Thymus (tissue), 11 donors: ENCODE measurements at regions not wholly inside any gene's neighbourhood (a gene's known extent, or its start where the extent isn't known, plus 50 kb on each side); places are given as distances from the start of the nearest gene placed in this dataset.

Experiments used
- DNase-seq, 9 donors: peaks; one replicate each; pipeline ENCODE4 v3.0.0-alpha.2; 2013; ENCODE audit warnings: low spot score in 9 of 9, low read depth in 6 of 9, missing footprints in 1 of 9
- H3K27ac ChIP-seq, 2 donors: one replicate each; pipeline ENCODE4 v1.5.1; 2013; ENCODE audit warnings: control low read depth in 1 of 2, low read depth in 1 of 2, low read length in 1 of 2, mild to moderate bottlenecking in 1 of 2, moderate library complexity in 1 of 2
- H3K27me3 ChIP-seq, 2 donors: one replicate each; pipeline ENCODE4 v1.5.1; 2013; ENCODE audit warnings: low read length in 1 of 2; ENCODE audit not compliant: control insufficient read depth in 2 of 2, insufficient read depth in 1 of 2
- H3K36me3 ChIP-seq, 2 donors: one replicate each; pipeline ENCODE4 v1.5.1; 2013; ENCODE audit warnings: low read length in 1 of 2, mild to moderate bottlenecking in 1 of 2, moderate library complexity in 1 of 2; ENCODE audit not compliant: control insufficient read depth in 2 of 2, insufficient read depth in 2 of 2
- H3K4me1 ChIP-seq, 2 donors: one replicate each; pipeline ENCODE4 v1.5.1; 2013; ENCODE audit warnings: low read length in 2 of 2; ENCODE audit not compliant: control insufficient read depth in 2 of 2, insufficient read depth in 2 of 2
- H3K4me3 ChIP-seq, 2 donors: one replicate each; pipeline ENCODE4 v1.5.1; 2013; ENCODE audit warnings: low read length in 2 of 2, control low read depth in 1 of 2, mild to moderate bottlenecking in 1 of 2
- H3K9me3 ChIP-seq, 2 donors: one replicate each; pipeline ENCODE4 v1.5.1; 2013; ENCODE audit warnings: low read length in 1 of 2, mild to moderate bottlenecking in 1 of 2; ENCODE audit not compliant: control insufficient read depth in 2 of 2, insufficient read depth in 1 of 2
- WGBS: extraction: QIAGEN DNeasy Blood & Tissue Kit; methylation state at CpG from one replicate; pipeline ENCODE4 v1.1.7; 2013; 5-methylcytosine and 5-hydroxymethylcytosine counted together
- donor health status: healthy.

DNA sequence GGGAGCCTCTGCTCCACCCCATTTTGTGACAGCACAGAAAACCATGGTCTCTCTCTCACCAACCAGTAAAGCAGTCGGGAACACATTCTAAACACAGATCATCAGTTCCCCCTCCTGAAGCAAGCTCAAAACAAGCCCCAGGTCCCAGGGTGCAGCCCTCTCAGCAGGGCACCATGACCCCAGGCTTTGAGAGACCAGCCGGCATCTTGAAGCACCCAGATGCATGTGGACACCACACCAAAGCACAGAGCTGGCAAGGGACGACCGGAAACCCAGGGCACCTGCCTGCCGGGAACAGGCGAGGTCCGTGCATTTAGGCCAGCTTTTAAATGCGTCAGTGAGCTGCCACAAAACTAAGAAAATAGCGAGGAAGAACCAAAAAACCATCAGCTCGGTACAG is 103.2 kb upstream of the IQSEC1 start:
- no peaks in the 10 kb centered on the region for H3K27me3 ChIP-seq
- WGBS, result 96% methylated on average over 10 of the region's 10 CpGs
- no peak for DNase-seq
- H3K9me3 ChIP-seq, result peaks cover 1 to 22% of the 10 kb centered on the region in 2 donors
- H3K27ac ChIP-seq, result no peak overlapping the region
- no peaks in the 10 kb centered on the region for H3K36me3 ChIP-seq
- H3K4me1 ChIP-seq, result no peaks in the 10 kb centered on the region
- no peak overlapping the region for H3K4me3 ChIP-seq

DNA sequence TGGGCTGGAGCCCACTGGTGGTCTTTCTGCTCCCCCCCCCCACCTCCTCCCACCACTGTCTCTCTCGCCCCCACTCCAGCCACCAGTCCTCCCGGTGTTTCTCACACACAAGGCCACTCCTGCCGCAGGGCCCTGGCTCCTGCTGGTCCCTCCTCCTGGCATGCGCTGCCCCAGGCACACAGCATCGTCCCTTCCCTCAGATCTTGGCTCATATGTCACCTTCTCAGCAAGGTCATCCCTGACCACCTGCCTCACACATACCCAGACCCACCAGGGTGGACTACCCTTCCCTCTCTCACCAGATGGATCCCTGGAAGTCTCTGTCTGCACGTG is 101.5 kb upstream of the IQSEC1 start:
- Histone ChIP-seq H3K9me3 (peaks cover 1 to 19% of the 10 kb centered on the region in 2 donors), H3K36me3 (no peaks in the 10 kb centered on the region), H3K27me3 (no peaks in the 10 kb centered on the region), H3K27ac (no peak overlapping the region), H3K4me1 (no peaks in the 10 kb centered on the region), H3K4me3 (no peak overlapping the region)
- DNase-seq, result no peak
- 92% methylated on average over 6 of the region's 6 CpGs for WGBS

DNA sequence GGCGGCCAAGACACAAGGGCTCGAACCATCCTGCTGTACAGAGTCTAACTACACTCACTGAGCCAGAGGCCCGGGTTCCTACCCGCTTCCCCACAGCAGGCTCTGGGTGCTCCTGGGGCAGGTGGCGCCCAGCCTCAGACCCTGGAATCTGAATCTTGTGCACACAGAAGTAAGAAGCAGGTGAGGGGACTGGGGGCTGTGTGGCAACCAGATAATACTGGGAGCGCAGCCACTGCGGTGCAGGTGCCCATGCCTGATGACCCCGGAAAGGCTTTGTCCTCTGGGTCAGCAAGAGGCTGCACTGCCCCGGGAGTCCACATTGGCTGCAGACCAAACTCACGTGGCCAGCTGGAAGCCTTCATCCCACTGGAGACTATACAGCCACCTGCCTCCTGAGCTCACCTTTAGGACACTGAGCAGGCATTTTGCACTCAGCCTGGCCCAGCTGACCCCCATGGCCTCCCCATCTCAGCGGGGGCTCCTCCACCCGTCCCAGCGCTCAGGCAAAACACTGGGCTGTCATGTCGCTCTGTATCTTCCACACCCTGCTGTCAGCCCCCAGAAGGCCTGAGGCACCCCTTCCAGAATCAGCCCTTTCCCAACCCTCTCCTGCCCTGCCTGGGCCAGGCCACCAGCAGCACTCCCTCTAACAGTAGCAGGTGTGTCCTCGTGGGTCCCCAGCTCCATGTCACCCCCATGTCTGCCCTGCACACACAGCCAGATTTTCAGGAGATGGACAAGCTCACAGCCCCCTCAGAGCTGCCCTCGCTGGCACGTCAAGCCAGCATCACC is 101.0 kb upstream of the IQSEC1 start:
- Histone ChIP-seq H3K4me1 (no peaks in the 10 kb centered on the region), H3K4me3 (no peak overlapping the region), H3K9me3 (peaks cover 1 to 17% of the 10 kb centered on the region in 2 donors), H3K27ac (no peak overlapping the region), H3K27me3 (no peaks in the 10 kb centered on the region), H3K36me3 (no peaks in the 10 kb centered on the region)
- DNase-seq, result no peak
- WGBS, result 91% methylated on average over 17 of the region's 17 CpGs

DNA sequence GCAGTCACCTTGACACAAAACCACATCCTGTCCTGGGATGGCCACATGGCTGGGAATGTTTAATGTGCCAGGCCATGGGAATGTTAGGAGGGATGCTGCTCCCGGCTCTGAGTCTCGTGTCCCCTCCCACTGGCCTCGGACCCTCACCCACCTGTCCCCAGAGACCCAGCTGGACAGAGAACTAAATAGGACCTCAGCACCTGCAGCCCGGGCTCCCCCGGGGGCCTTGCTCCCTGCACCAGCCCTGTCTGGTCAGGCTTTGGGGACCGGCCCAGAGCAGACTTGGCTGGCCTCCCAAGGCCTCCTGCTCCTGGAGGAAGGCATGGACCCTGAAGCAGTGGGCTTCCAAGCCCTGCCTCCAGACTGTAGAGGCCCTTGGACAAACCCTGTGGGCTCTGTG is 100.0 kb upstream of the IQSEC1 start:
- WGBS, result 93% methylated on average over 6 of the region's 6 CpGs
- H3K4me3 ChIP-seq, result no peak overlapping the region
- no peak overlapping the region for H3K27ac ChIP-seq
- no peaks in the 10 kb centered on the region for H3K36me3 ChIP-seq
- no peak for DNase-seq
- peaks cover 0 to 8% of the 10 kb centered on the region in 2 donors for H3K9me3 ChIP-seq
- H3K27me3 ChIP-seq, result no peaks in the 10 kb centered on the region
- H3K4me1 ChIP-seq, result no peaks in the 10 kb centered on the region

DNA sequence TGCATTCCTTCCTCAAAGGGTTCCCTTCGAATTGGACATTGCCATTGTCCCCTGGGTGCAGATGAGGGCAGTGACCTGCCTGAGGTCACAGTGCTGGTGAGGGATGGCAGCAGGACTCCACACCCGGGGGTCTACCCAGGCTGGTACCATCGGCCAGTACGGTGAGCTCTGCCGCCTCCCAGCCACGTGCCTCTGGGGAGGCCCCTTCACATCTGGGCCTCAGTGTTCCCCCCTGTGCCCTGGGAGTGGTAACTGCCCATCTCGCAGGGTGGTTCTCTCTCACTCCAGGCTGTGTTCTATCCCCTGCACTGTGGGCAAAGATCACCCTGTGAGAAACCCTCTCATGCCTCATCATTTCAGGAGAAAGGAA is 99.4 kb upstream of the IQSEC1 start:
- 94% methylated on average over 7 of the region's 7 CpGs for WGBS
- no peak for DNase-seq
- Histone ChIP-seq H3K27me3 (no peaks in the 10 kb centered on the region), H3K36me3 (no peaks in the 10 kb centered on the region), H3K4me1 (no peaks in the 10 kb centered on the region), H3K9me3 (peaks cover 0 to 3% of the 10 kb centered on the region in 2 donors), H3K4me3 (no peak overlapping the region), H3K27ac (no peak overlapping the region)

DNA sequence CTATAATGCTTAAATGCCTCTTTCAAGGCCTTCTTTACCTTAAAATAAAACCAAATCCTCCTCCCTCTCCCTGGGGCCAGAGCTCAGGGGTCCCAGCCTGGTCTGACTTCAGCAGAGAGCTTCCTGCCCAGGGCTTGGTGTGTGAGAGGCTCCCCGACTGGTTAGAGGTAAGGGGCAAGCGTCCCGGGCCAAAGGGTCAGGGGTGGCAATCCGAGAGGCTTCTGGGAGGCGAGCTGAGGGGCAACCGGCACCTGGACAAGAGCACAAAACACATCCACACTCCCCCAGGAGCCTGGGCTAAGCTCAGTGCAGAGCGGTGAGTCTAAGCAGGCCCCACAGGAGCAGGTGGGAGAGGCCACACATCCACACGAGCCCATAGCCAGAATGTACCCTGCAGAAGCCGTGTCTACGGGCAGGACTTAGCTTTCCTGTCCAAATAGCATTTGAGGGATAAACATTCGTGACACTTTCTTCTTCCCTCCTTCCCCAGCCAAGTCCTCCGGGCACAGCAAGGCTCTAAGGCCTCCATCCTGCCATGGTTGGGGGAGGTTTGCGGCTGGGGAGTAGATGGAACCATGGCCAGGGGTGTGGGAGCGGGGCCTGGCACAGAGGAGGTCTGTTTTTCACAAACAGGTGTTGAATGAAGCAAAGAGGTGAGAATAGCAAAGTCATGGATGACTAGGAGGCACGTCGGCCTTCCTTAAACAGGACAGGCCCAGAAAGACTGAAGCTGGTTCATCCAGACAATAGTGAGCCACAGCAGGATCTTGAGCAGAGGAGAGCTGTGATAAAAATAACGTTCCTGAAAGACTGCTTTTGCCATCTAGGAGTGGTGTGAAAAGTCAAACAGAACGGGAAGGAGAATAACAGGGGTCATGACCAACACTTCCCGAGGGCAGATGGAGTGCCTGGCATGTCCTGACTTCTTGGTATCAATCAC is 98.7 kb upstream of the IQSEC1 start:
- Histone ChIP-seq H3K4me3 (no peak overlapping the region), H3K9me3 (no peaks in the 10 kb centered on the region), H3K27me3 (no peaks in the 10 kb centered on the region), H3K27ac (no peak overlapping the region), H3K4me1 (no peaks in the 10 kb centered on the region), H3K36me3 (no peaks in the 10 kb centered on the region)
- no peak for DNase-seq
- 93% methylated on average over 19 of the region's 19 CpGs for WGBS

DNA sequence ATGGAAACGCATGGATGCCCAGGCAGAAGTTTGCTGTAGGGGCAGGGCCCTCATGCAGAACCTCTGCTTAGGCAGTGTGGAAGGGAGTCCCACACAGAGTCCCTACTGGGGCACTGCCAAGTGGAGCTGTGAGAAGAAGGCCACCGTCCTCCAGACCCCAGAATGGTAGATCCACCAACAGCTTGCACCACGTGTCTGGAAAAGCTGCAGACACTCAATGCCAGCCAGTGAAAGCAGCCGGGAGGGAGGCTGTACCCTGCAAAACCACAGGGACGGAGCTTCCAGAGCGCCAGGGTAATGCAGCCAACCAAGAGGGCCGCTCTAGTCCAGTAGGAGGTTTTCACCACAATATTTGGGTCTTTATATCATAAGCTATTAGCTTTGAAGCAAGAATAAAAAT is 97.1 kb upstream of the IQSEC1 start:
- no peak overlapping the region for H3K4me3 ChIP-seq
- H3K27me3 ChIP-seq, result no peaks in the 10 kb centered on the region
- no peaks in the 10 kb centered on the region for H3K9me3 ChIP-seq
- no peak for DNase-seq
- WGBS, result 95% methylated on average over 7 of the region's 7 CpGs
- H3K36me3 ChIP-seq, result no peaks in the 10 kb centered on the region
- H3K4me1 ChIP-seq, result no peaks in the 10 kb centered on the region
- H3K27ac ChIP-seq, result no peak overlapping the region

DNA sequence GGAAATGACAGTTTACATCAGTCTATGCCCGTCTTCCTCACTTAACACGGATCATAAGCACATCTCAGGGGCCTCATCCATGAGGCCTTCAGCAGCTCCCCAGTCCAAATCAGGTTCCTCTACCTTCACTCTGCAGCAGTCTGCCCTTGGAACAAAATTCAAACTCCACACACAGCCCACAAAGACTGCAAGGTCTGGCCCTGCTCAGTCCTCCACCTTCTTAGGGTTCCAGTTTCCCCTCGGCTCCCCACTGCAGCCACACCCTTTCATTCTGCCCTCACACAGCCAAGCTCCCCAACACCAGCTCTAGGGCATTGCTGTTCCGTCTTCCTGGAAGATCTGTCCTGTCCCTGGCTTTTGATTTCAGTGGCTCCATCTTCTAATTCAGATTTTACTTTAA is 95.2 kb upstream of the IQSEC1 start:
- Histone ChIP-seq H3K4me3 (no peak overlapping the region), H3K9me3 (no peaks in the 10 kb centered on the region), H3K27ac (no peak overlapping the region), H3K27me3 (no peaks in the 10 kb centered on the region), H3K4me1 (no peaks in the 10 kb centered on the region), H3K36me3 (no peaks in the 10 kb centered on the region)
- DNase-seq, result no peak
- 94% methylated on average over 4 of the region's 4 CpGs for WGBS

DNA sequence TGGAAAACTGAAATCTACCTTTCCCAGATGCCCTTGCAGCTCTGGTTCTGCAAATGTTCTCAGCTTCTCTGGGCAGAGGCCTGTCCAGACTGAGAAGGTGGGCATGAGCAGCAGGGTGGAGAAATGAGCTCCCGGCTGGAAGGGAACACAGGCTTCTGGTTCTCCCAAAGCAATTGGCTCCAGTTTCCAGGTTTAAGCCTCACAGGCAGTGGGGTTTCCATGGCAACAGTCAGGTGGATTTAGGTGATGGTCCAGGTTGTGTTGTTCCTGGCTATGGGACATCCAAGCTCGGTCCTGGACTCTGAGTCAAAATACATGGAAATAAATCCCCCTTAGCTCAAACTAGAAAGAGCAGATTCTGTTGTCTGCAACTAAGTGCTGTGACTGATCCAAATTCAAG is 94.6 kb upstream of the IQSEC1 start:
- WGBS, result 98% methylated on average over 2 of the region's 2 CpGs

More for the DNA sequence above, 94.6 kb upstream of the IQSEC1 start:
- no peak overlapping the region for H3K4me3 ChIP-seq
- no peaks in the 10 kb centered on the region for H3K4me1 ChIP-seq
- no peaks in the 10 kb centered on the region for H3K27me3 ChIP-seq
- DNase-seq, result no peak
- H3K36me3 ChIP-seq, result no peaks in the 10 kb centered on the region
- H3K27ac ChIP-seq, result no peak overlapping the region
- H3K9me3 ChIP-seq, result no peaks in the 10 kb centered on the region
